Activated gamma-delta T cell treated with Interleukin-2 at 50 U/mL for 16 hours (primary cell): ENCODE measurements at regions not wholly inside any gene's neighbourhood (a gene's known extent, or its start where the extent isn't known, plus 50 kb on each side); places are given as distances from the start of the nearest gene placed in this dataset.

Experiments
- DNase-seq: peaks from one replicate; pipeline ENCODE4 v3.0.0-alpha.2; 2020

GRCh38 chr13:105474983-105475610, 1060.4 kb downstream of the EFNB2 start:
- no peak for DNase-seq

DNA sequence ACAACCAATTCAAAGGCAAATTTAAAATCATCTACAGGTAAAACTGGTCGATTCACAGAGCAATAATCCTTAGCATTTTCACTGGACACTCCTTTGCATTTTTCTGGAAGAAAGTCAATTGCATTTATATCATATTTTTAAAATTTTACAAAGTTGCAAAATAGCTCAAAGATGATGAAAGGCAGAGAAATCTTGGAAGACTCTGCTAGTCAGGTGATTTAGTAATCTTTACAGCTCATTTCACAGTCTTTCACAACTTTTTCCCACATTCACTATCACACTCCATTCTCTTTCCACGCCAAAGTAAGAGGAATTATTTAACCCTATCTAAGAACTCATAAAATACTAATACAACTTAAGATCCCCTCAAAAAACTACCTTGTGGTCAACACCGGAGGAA, 1063.8 kb downstream of the EFNB2 start:
- DNase-seq = no peak

- no peak for DNase-seq
Observed at GRCh38 chr13:105466376-105466775, 1069.1 kb downstream of the EFNB2 start.

DNA sequence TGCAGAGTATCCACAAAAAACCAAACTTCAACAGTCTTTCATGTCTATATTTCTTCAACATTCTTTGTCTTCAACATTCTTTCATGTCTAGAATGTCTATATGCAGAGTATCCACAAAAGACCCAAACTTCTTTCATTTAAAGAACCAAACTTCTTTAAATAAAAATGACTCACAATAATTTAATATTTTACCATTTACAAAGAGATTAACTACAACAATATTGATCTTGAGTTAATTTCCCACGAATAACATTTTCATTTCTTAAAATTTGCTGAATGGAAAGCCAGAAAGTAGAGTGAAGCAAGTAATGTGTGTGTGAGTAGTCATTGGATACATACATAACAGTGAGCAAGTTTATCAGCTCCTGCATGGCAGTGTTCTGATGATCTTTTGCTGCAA, 1069.7 kb downstream of the EFNB2 start, which contains the start of gene DAOA:
Gene DAOA, plus strand, starts transcription at position 301 of the 400 bp plus-strand sequence.
- DNase-seq = no peak

DNA sequence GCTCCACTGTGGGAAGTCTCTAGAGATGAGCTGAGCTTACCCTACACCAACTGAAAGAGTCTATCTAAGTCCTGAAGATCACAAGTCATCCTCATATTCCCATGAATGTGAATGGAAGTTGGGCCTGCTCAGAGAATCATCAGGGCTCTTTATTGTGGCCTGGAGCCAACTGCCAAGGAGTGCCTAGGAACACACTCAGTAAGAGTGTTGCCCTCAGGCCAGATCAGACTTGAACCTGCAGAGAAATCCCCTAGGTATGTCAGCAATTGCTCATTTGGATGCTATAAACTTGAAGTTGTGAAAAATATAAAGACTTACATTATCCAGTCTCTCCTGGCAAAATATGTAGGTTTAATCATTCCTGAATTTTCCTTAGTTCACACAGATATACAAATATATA, 1070.2 kb downstream of the EFNB2 start:
- no peak for DNase-seq

- no peak for DNase-seq
Observed at GRCh38 chr13:105464249-105464648, 1071.2 kb downstream of the EFNB2 start.

- DNase-seq = no peak
Observed at GRCh38 chr13:105463011-105463501, 1072.4 kb downstream of the EFNB2 start.

DNA sequence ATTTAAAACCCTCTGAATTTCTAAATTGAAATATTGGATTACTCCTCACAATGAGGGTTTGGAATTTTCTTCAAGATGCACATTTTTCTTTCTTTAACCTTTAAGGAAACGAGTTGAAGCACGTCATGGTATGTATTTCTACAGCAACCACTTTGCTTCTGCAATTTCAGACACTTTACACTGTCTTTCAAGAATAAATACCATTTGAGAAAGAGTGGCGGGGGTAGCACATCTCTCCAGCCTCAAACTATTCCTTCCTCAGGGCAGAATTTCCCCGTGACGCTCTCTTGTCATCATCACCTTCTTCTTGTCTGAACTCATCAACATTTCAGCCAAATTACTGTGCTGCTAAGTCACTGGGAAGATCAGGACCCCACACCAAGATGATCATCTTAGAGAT, 1073.4 kb downstream of the EFNB2 start:
- DNase-seq = no peak

- DNase-seq = no peak
Observed at GRCh38 chr13:105452895-105453294, 1082.6 kb downstream of the EFNB2 start.

DNA sequence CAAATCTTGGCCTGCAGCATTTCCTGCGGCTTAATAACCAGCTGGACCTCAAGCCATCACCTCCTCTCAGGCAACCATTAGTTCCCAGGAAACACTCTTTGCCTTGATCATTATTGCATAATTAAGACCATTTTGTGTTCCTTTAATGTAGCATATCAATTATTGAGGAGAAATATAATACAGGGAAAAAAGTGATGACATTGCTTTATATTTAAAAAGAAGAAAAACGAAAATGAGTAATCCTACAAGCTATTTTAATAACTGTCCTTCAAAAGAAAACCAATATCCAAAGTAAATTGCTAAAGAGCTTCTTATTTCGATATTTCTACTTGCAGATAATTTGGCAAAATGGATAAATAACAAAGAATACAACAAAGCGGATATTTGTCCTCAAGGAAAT, 1084.7 kb downstream of the EFNB2 start:
- no peak for DNase-seq

GRCh38 chr13:105448811-105449210, 1086.7 kb downstream of the EFNB2 start:
- DNase-seq = no peak

- no peak for DNase-seq
Observed at GRCh38 chr13:105446197-105446596, 1089.3 kb downstream of the EFNB2 start.

GRCh38 chr13:105445796-105446195, 1089.7 kb downstream of the EFNB2 start:
- no peak for DNase-seq

DNA sequence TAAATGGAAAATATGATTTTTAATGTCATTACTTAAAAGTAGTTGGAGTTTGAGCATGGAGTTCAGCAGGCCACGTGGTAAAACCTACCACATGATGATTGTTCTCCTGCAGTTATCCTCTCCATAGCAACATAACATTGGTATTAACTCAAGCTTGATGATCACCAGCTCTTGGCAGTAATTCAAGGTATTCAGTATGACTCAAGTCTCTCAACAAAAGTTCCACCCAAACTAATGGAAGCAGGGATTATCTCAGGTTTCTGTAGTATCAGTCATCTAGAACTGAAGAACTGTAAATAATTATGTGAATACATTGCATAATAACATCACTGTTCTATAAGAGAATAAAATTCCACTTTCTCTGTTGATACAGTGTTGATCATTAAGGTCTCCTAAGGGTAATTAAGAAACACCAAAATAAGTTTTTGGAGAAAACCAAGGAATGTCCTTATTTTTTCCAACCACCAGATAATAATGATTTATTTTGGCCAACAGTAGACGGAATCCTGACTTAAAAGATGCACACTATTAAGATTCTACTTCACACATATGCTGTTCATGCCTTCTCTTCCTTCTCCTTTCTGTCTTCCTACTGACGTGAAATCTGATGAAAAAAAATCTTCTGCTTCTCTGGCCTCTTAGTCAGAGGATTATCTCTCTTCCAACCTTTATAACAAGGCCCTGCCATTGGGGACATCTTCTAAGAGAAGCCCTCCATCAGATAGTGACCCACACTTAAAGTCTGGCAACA, 1092.3 kb downstream of the EFNB2 start:
- no peak for DNase-seq

GRCh38 chr13:105442040-105442439, 1093.4 kb downstream of the EFNB2 start:
- no peak for DNase-seq

- no peak for DNase-seq
Observed at GRCh38 chr13:105441051-105441750, 1094.3 kb downstream of the EFNB2 start.

DNA sequence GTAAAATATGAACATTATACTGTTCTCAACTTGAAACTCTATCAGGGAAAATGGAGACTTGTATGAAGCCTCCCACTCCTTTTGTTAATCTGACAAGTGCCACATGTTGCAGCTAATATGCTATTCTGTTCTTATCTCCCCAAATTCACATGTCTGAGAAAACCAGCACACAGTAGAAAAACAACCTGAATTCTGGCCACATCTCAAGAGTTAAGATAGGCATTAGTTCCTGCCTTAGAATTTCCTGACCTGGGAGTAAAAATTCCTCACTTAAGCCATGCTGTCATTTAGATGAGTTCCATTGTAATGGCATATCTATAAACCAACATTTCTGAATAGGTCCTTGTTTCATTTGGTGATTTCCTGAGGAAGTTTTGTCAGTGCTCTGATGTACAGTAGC, 1098.5 kb downstream of the EFNB2 start:
- DNase-seq = no peak

DNA sequence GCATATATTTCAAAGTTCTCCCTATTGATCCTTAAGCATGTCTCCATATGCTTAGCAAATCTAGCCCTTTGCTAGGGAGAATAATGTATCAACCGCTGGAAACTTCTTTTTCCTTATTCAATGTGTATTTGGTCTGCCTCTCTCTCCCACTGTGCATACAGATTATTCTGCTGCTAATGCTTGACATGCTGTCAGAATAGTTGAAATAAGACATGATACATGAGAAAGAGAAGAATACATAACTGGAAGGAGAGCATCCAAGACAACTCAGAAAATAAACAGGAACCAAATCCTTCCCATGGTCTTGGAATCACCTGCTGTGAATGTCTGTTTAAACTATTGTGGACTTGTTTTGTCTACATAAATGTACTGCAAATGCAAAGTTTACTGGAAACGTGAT, 1103.0 kb downstream of the EFNB2 start:
- no peak for DNase-seq

DNA sequence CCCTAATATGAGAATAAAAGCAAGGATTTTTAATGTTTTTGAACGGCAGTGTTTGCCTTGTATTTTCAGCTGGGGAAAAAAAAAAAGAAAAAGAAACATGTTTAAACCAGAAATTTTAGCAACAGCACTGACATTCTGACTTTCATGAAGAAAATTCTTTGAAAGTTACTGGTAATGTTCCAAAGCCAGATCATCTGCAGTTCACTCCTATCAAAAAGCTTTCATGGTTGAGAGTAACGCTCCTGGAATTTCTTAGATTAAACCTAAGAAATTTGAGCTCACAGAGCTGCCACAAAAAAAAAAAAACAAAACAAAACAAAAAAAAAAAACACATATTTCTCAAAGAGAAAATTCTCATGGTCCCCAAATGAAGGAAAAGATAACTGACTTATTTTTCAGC, 1106.7 kb downstream of the EFNB2 start:
- no peak for DNase-seq

GRCh38 chr13:105426441-105426840, 1109.0 kb downstream of the EFNB2 start:
- no peak for DNase-seq

DNA sequence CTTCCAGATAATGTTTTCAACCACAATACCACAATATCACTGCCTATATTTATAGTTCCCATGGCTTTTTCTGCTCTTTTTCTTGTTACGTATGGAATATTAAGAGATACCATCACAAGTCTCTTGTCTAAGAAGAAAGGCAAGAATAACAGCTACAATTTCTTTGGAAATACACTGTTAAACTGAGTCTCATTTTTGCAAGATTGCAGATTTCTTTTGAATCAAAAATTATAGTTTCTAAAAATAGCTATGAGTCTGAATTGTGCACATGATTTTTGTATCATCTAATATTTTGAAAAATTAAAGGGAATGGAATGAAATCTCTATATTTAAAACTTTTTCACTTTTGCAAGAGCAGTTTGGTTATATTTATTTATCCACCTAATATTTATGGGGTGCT, 1120.8 kb downstream of the EFNB2 start:
- no peak for DNase-seq

DNA sequence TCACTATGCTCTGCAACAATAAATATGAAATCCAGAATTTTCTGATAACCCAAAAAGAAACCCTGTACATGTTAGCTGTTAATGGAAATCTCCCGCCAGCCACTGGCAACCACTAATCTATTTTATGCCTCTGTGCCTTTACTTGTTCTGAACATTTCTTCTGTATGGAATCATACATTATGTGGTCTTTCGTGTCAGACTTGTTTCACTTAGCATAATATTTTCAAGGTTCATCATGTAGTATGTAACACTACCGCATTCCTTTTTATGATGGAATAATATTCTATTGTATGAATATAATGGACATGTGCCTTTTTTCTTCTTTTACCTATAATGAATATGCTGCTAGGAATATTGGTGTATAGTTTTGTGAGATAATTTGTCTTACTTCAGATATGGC, 1123.3 kb downstream of the EFNB2 start:
- DNase-seq = no peak

DNA sequence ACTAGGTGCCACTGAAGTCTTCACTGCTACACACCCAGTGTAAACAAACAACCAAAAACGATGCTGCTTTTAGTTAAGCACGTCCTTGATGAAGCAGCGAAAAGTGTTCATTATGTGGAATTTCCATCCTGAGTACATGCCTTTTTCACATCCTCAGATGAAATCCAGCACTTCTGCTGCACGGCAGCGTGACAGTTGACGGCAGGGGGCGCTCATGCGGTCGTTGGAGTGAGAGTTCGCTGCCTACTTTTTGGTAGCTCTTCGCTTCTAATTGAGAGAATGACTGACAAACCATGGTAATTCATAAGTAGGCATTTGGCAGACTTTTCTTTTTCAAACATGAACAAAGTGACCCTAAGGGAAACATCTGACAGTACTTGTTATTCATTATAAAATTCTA, 1124.9 kb downstream of the EFNB2 start:
- peak; percentile 23 for DNase-seq

- DNase-seq = no peak
Observed at GRCh38 chr13:105406551-105406950, 1128.9 kb downstream of the EFNB2 start.
